ENCODE measurements at regions not wholly inside any gene's neighbourhood (a gene's known extent, or its start where the extent isn't known, plus 50 kb on each side); places are given as distances from the start of the nearest gene placed in this dataset.

- DNase-seq (ENCODE audit: low read depth in 2 of 2) = peak in 1 of 2 experiments; percentile 39
Observed at GRCh38 chr15:77821188-77821958, 188.7 kb upstream of the LINGO1 start.

GRCh38 chr15:77819851-77820728 is 187.4 kb upstream of the LINGO1 start:
- no peak for DNase-seq (ENCODE audit: low read depth in 2 of 2)

- DNase-seq (ENCODE audit: low read depth in 2 of 2) = no peak
Observed at GRCh38 chr15:77819048-77819850, 186.5 kb upstream of the LINGO1 start.

GRCh38 chr15:77818484-77819047 is 185.9 kb upstream of the LINGO1 start:
- DNase-seq (ENCODE audit: low read depth in 2 of 2) = no peak

- DNase-seq (ENCODE audit: low read depth in 2 of 2) = no peak
Observed at GRCh38 chr15:77817434-77817833, 184.7 kb upstream of the LINGO1 start.

DNA sequence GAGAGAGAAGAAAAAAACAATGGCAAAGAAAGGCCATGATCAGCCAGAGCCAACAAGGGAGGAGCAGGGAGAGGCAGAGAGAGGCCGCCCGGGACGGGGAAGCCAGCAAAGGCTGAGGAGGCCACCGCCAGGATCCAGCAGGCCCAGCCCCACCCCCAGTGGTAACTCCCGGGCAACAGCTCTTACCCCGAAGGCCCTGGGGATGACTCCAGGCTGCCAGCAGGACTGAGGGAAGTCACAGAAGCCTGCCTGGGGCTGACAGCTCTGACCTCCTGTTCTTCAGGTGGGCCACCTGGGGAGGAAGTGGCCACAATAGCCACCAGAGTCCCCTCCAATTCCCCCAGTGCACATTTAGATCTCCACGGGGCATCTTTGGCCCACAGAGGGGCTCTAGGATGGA is 184.3 kb upstream of the LINGO1 start:
- no peak for DNase-seq (ENCODE audit: low read depth in 2 of 2)

DNA sequence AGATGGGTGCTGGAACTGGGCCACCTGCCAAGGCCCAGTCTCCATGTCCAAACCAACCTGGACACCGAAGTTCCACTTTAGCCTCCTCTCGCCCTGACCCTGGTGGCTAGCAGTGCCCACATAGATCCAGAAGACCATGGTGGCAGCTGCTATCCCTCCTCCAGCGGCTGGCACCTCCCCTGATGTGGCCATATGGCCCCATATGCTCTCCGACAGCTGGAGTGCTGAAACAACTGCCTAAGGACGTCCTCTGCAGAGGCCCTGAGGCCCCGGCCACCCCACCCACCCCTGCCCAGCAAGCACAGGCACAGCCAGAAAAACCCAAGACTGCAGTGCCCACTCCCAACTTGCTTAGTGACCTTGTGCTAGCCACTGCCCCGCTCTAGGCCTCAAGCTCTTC is 182.3 kb upstream of the LINGO1 start:
- DNase-seq (ENCODE audit: low read depth in 2 of 2) = no peak

GRCh38 chr15:77812664-77813063 is 180.0 kb upstream of the LINGO1 start:
- DNase-seq (ENCODE audit: low read depth in 2 of 2) = no peak

- DNase-seq (ENCODE audit: low read depth in 2 of 2) = no peak
Observed at GRCh38 chr15:77811270-77811669, 178.6 kb upstream of the LINGO1 start.

GRCh38 chr15:77810130-77810571 is 177.4 kb upstream of the LINGO1 start:
- DNase-seq (ENCODE audit: low read depth in 2 of 2) = no peak

- DNase-seq (ENCODE audit: low read depth in 2 of 2) = no peak
Observed at GRCh38 chr15:77808581-77809177, 176.0 kb upstream of the LINGO1 start.

DNA sequence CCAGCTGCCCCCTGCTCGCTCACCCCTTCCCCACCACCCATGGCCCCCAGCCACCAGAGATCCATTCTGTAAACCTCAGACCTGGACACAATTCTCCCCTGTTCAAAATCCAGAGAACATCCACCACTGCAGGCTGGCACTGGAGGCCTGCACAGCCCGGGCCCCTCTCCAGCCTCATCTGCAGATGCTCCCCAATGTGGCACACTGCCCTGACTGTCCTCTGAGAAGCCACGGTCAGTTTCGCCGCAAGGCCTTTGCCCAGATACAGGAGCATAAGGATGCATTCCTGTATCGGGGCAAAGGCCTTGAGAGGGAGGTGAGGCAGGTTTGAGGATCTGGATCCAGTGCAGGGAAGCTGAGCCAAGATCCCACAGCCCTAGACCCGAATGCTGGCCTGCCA is 175.4 kb upstream of the LINGO1 start:
- no peak for DNase-seq (ENCODE audit: low read depth in 2 of 2)

GRCh38 chr15:77807611-77808010 is 174.9 kb upstream of the LINGO1 start:
- DNase-seq (ENCODE audit: low read depth in 2 of 2) = no peak

- DNase-seq (ENCODE audit: low read depth in 2 of 2) = no peak
Observed at GRCh38 chr15:77807115-77807514, 174.4 kb upstream of the LINGO1 start.

GRCh38 chr15:77804210-77804609 is 171.5 kb upstream of the LINGO1 start:
- DNase-seq (ENCODE audit: low read depth in 2 of 2) = no peak

GRCh38 chr15:77803487-77803886 is 170.8 kb upstream of the LINGO1 start:
- no peak for DNase-seq (ENCODE audit: low read depth in 2 of 2)

GRCh38 chr15:77800305-77800704 is 167.6 kb upstream of the LINGO1 start:
- DNase-seq (ENCODE audit: low read depth in 2 of 2) = no peak

GRCh38 chr15:77798847-77799246 is 166.1 kb upstream of the LINGO1 start:
- DNase-seq (ENCODE audit: low read depth in 2 of 2) = no peak

GRCh38 chr15:77798151-77798835 is 165.6 kb upstream of the LINGO1 start:
- no peak for DNase-seq (ENCODE audit: low read depth in 2 of 2)

DNA sequence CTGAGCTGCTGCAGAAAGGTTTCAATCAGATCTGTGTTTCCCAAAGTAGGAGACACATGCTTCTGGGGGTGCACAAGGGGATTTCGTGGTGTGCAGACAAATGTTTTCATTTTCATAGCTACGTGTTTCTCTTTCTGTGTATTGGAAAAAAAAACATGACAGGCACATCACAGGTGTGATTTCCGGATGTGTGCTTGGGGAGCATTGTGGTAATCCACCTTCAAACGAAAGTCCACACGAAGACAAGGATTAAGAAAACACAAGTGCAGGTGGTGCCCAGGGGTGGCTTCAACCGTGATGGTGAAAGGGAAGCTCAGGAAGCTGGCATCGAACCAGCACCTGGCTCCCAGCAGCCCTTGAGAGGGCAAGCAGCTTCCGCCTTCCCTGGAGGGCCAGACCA is 164.6 kb upstream of the LINGO1 start:
- DNase-seq (ENCODE audit: low read depth in 2 of 2) = no peak
